PFSK-1 (cell line): ENCODE measurements at regions not wholly inside any gene's neighbourhood (a gene's known extent, or its start where the extent isn't known, plus 50 kb on each side); places are given as distances from the start of the nearest gene placed in this dataset.

ENCODE experiments used
- FOXP2 ChIP-seq: optimal IDR thresholded peaks from 2 replicates; pipeline ENCODE3; 2011; ENCODE audit warnings: borderline replicate concordance, control low read depth, inconsistent platforms; ENCODE audit not compliant: insufficient read depth; ENCODE audit errors: extremely low read length, extremely low read depth
- POLR2AphosphoS5 ChIP-seq: IDR thresholded peaks from 2 replicates; pipeline ENCODE4 v1.6.1; 2012; ENCODE audit warnings: low read depth, mild to moderate bottlenecking, control low read depth, low read length, moderate library complexity
- REST ChIP-seq, 2 experiments: IDR thresholded peaks; 2 replicates each; pipeline versions ENCODE4 v1.6.1 to v1.8.0; 2011 to 2012; ENCODE audit warnings: low read depth in 2 of 2, low read length in 2 of 2, control low read depth in 1 of 2, inconsistent platforms in 1 of 2, mild to moderate bottlenecking in 1 of 2, moderate library complexity in 1 of 2; ENCODE audit not compliant: insufficient read depth in 1 of 2
- SIN3A ChIP-seq: IDR thresholded peaks from 2 replicates; pipeline ENCODE4 v1.6.1; 2012; ENCODE audit warnings: mild to moderate bottlenecking, low read length, moderate library complexity, borderline replicate concordance; ENCODE audit not compliant: insufficient read depth
- TAF1 ChIP-seq: IDR thresholded peaks from 2 replicates; pipeline ENCODE4 v1.6.1; 2012; ENCODE audit warnings: low read length, control low read depth, borderline replicate concordance; ENCODE audit not compliant: insufficient read depth

GRCh38 chr13:64482373-64482772 is 2747.8 kb downstream of the PCDH9 start:
- no peak for TF ChIP-seq POLR2AphosphoS5
- no peak for TF ChIP-seq REST (IDR thresholded peaks at IDR 0.05; ENCODE audit: insufficient read depth in 1 of 2, low read depth in 2 of 2, low read length in 2 of 2)
- TF ChIP-seq TAF1 = no peak
- no peak for TF ChIP-seq SIN3A
- no peak for TF ChIP-seq FOXP2

GRCh38 chr13:64480672-64481071 is 2749.5 kb downstream of the PCDH9 start:
- TF ChIP-seq REST (IDR thresholded peaks at IDR 0.05; ENCODE audit: insufficient read depth in 1 of 2, low read depth in 2 of 2, low read length in 2 of 2) (no peak), FOXP2 (no peak), SIN3A (no peak), POLR2AphosphoS5 (no peak), TAF1 (no peak)

GRCh38 chr13:64480211-64480610 is 2749.9 kb downstream of the PCDH9 start:
- TF ChIP-seq FOXP2 = no peak
- no peak for TF ChIP-seq SIN3A
- TF ChIP-seq REST (IDR thresholded peaks at IDR 0.05; ENCODE audit: insufficient read depth in 1 of 2, low read depth in 2 of 2, low read length in 2 of 2) = no peak
- TF ChIP-seq TAF1 = no peak
- TF ChIP-seq POLR2AphosphoS5 = no peak

GRCh38 chr13:64477146-64477545 is 2753.0 kb downstream of the PCDH9 start:
- TF ChIP-seq POLR2AphosphoS5 = no peak
- TF ChIP-seq REST (IDR thresholded peaks at IDR 0.05; ENCODE audit: insufficient read depth in 1 of 2, low read depth in 2 of 2, low read length in 2 of 2) = no peak
- no peak for TF ChIP-seq FOXP2
- no peak for TF ChIP-seq TAF1

GRCh38 chr13:64471916-64472315 is 2758.2 kb downstream of the PCDH9 start:
- TF ChIP-seq SIN3A (no peak), FOXP2 (no peak)
